GM12865 (cell line): ENCODE measurements at regions not wholly inside any gene's neighbourhood (a gene's known extent, or its start where the extent isn't known, plus 50 kb on each side); places are given as distances from the start of the nearest gene placed in this dataset.

Experiments
- DNase-seq: peaks from one replicate; pipeline ENCODE4 v3.0.0; 2010; ENCODE audit warnings: low read depth
- H3K4me3 ChIP-seq: 2 replicates; pipeline ENCODE4 v1.5.1; 2011; ENCODE audit warnings: mild to moderate bottlenecking, low read depth, low read length, control low read depth
- CTCF ChIP-seq: IDR thresholded peaks from 2 replicates; pipeline ENCODE4 v1.5.1; 2011; ENCODE audit warnings: low read length, control low read depth, low read depth, inconsistent platforms; ENCODE audit not compliant: insufficient read depth; ENCODE audit errors: missing control alignments

DNA sequence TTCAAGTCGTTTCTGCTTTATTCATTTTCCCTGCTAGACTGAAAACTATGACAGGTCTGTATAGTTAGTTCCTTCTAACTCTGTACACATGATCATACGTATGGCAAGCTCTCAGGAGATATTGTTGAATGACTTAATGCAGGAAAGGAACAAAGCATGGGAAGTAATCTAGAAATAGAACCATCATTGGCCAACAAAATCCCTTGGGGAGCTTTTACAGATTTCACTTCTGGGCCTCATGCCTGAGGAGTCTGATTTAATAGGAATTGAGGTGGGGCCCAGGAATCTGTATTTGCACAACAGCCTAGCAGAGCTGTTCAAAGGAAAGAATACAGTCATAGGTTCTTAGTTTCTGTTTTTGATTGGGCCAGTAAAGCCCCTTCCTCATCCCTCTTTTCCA, 229.2 kb downstream of the MAP2K6 start:
- no peak overlapping the region for H3K4me3 ChIP-seq
- no peak for DNase-seq
- no peak for TF ChIP-seq CTCF

DNA sequence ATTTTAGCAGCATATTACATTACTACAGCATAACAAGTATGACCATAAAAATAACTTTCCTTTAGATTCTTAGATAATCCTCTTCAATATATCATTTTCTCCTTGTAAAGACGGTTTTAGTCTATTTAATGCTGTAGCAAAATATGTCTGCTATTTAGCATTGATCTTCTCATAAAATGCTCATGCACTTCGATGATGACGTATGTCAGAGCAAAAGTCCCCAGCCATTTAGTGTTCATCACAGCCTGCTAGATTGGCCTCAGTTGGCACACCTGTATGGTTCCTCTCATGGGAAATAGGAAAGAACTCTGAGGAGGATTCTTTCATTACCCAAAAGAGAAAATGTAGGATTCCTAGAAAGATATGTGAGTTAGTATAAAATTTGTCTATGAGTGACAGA, 232.2 kb downstream of the MAP2K6 start:
- no peak for DNase-seq
- no peak for TF ChIP-seq CTCF
- no peak overlapping the region for H3K4me3 ChIP-seq

GRCh38 chr17:69650881-69651280, 236.4 kb downstream of the MAP2K6 start:
- DNase-seq = no peak
- H3K4me3 ChIP-seq = no peak overlapping the region
- TF ChIP-seq CTCF = no peak

DNA sequence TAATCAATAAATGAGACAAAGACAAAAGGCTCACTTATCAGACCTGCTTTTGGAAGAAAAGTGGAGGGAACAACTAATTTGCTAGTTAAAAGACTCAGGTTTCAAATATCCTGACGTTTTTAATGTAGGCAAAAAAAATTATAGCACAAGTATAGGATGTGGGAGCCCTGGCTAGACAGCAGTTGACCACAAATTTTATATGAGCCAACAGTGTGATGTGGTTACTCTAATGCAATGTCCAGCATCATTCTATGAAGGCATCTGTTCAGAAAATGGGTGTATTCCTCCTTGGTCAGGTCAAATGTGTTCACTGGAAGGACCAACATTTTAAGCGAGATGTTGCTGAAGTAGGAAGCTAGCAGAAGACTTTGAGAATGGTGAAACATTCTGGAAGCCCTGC, 237.4 kb downstream of the MAP2K6 start:
- no peak overlapping the region for H3K4me3 ChIP-seq
- TF ChIP-seq CTCF = no peak
- no peak for DNase-seq

DNA sequence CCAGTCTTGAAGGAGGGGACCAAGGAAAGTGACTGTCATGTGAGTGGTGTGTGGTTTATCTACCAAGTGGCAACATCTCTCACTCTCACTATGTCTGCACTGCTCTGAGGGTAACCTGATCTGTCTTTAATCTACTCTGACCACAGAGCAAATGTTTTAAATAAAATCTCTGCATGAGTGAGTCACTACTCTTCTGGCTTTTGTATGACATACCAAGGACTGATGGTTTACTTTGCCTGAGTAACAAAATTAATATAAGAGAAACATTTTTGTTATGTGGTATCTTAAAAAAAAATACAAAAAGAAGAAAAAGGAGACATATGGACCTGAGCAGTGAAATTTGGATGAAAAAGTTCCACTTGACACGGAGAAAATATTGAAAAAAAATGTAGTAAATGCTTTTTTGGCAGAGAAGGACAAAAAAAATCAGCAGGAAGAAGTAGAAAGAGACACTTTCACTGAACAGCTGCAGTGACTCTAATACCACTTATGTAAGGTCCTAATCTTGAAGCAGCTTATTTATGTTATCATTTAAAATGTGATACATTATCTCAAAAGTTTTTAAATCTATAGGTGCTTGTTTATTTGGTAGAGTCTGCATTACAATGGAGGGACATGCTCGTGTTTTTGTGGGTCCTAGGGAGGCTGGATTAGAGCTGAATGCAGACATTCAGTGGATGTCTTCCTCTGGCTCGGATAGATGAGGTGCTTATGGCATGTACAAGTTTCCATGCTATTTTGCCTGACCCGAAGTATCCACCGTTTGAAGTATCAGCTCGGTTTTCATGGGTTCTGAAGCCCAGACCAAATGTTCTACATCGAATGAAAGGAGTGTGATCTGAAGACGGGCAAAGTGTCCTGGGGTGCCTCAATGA, 240.7 kb downstream of the MAP2K6 start:
- no peak overlapping the region for H3K4me3 ChIP-seq
- TF ChIP-seq CTCF = no peak
- DNase-seq = no peak

GRCh38 chr17:69655902-69656301, 241.4 kb downstream of the MAP2K6 start:
- no peak overlapping the region for H3K4me3 ChIP-seq
- no peak for DNase-seq
- no peak for TF ChIP-seq CTCF
